SJSA1 (cell line): ENCODE measurements at regions not wholly inside any gene's neighbourhood (a gene's known extent, or its start where the extent isn't known, plus 50 kb on each side); places are given as distances from the start of the nearest gene placed in this dataset.
A peak's percentile ranks its signal among the peaks of the same experiment; 100 is the strongest.

Experiments used
- DNase-seq, 2 experiments: peaks; one replicate each; pipeline ENCODE4 v3.0.0-alpha.2; 2015 to 2020; ENCODE audit warnings: low spot score in 2 of 2, low read depth in 1 of 2
- H3K27ac ChIP-seq: fragments of 250-450 bp; sonication (Bioruptor Pico); 2 replicates; pipeline ENCODE4 v1.5.1; 2020; ENCODE audit warnings: mild to moderate bottlenecking, moderate library complexity
- H3K27me3 ChIP-seq: fragments of 250-450 bp; sonication (Bioruptor Pico); replicated peaks from 2 replicates; pipeline ENCODE4 v1.5.1; 2020; ENCODE audit warnings: mild to moderate bottlenecking, moderate library complexity
- H3K36me3 ChIP-seq: fragments of 250-450 bp; sonication (Bioruptor Pico); 2 replicates; pipeline ENCODE4 v1.5.1; 2020; ENCODE audit warnings: mild to moderate bottlenecking
- H3K4me1 ChIP-seq: fragments of 250-450 bp; sonication (Bioruptor Pico); replicated peaks from 2 replicates; pipeline ENCODE4 v1.6.1; 2021; ENCODE audit warnings: mild to moderate bottlenecking
- H3K4me3 ChIP-seq: fragments of 250-450 bp; sonication (Bioruptor Pico); 2 replicates; pipeline ENCODE4 v1.5.1; 2020; ENCODE audit warnings: mild to moderate bottlenecking
- H3K9me3 ChIP-seq: fragments of 250-450 bp; sonication (Bioruptor Pico); replicated peaks from 2 replicates; pipeline ENCODE4 v1.5.1; 2020; ENCODE audit warnings: mild to moderate bottlenecking

DNA sequence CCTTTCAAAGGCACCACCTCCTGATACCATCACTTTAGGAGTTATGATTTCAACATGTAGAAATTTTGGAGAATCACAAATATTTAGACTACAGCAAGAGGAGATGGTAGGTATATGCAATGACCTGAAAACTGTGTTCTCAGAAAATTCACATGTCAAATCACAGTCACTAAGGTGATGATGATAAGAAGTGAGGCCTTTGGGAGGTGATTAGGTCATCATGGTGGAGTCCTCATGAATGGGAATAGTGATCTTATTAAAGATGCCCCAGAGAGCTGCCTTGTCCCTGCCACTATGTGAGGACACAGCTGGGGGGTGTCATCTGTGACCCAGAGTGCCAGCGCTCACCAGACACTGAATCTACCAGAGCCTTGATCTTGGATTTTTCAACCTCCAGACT lies 513.5 kb upstream of the TUSC1 start:
- DNase-seq = no peak
- Histone ChIP-seq H3K27ac (no peak overlapping the region), H3K4me1 (no peaks in the 10 kb centered on the region), H3K27me3 (no peaks in the 10 kb centered on the region), H3K36me3 (no peaks in the 10 kb centered on the region), H3K9me3 (no peaks in the 10 kb centered on the region), H3K4me3 (no peak overlapping the region)

DNA sequence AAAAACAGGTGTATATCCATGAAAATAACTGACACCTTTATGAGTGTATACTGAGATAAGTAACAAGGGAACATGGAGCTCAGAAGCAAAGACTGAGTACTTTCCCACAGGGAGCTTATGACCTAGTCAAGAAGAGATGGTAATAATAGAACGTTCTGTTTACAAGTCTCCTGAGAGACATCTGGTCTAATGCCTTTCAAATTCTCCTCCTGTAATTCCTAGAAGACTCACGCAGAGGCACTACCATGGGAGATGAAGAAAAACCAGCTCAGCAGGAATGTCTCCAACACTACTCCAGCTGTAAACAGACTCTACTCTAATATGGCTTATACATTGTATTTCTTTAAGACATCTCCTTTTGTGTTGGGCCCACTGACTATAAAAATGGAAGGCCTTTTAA lies 503.6 kb upstream of the TUSC1 start:
- no peaks in the 10 kb centered on the region for H3K27me3 ChIP-seq
- no peaks in the 10 kb centered on the region for H3K9me3 ChIP-seq
- no peak overlapping the region for H3K4me3 ChIP-seq
- no peaks in the 10 kb centered on the region for H3K4me1 ChIP-seq
- no peak overlapping the region for H3K27ac ChIP-seq
- no peak for DNase-seq
- H3K36me3 ChIP-seq = no peaks in the 10 kb centered on the region

DNA sequence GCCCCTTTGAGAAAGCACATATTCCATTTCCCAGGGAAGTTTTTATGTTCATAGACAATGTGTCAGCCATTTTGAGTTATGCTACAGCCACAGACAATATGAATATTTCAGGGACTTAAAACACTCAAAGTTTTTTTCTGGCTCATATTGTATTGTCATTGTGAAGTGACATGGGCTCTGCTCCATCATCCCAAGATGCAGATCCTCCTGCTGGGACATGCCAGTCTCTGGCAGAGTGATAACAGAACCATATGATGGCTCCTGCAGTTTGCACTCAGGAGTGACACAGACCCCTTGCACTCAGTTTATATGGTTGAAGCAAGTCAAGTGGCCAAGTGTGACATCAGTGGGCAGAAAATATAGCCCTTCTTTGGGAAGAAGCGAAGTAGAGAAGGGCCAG lies 498.4 kb upstream of the TUSC1 start:
- Histone ChIP-seq H3K9me3 (no peaks in the 10 kb centered on the region), H3K4me3 (no peak overlapping the region), H3K36me3 (no peaks in the 10 kb centered on the region), H3K4me1 (no peaks in the 10 kb centered on the region), H3K27me3 (no peaks in the 10 kb centered on the region), H3K27ac (no peak overlapping the region)
- no peak for DNase-seq

DNA sequence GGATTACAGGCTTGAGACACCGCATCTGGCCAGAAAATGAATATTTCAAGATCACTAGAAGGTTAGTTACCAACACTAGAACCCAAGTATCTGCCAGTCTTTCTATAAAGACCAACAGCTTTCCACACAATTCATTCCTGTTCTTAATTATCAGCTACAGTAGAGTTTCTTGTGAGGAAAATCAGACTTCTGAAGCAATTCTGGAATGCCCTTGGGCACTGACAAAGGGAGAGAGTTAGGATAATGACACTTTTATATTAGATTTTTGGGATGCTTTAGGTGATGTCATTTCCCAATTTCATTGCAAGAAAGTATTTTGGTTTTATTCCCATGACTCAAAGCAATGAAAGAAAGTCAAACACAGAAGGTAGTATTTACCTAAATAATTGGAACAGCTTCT lies 497.0 kb upstream of the TUSC1 start:
- DNase-seq = no peak
- no peaks in the 10 kb centered on the region for H3K36me3 ChIP-seq
- no peaks in the 10 kb centered on the region for H3K27me3 ChIP-seq
- no peaks in the 10 kb centered on the region for H3K4me1 ChIP-seq
- H3K9me3 ChIP-seq = no peaks in the 10 kb centered on the region
- no peak overlapping the region for H3K4me3 ChIP-seq
- H3K27ac ChIP-seq = no peak overlapping the region

DNA sequence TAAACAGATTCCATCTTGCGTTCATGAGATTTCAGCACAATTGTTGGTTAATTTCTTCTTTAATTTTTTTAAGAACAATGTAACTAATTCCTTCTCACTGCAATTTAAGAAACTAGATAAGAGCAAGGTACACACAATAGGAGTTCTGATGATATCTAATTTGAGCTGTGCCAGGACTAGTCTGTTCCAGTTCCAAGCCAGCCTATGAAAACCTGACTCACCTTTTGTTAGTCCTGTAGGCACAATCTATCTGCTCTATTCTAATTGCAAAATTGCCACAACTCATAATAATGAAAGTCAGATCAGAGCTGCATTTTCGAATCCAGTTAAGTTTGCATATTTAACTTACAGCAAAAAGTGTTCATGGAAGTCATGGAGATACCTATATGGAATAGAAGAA lies 494.1 kb upstream of the TUSC1 start:
- Histone ChIP-seq H3K4me1 (no peaks in the 10 kb centered on the region), H3K36me3 (no peaks in the 10 kb centered on the region), H3K4me3 (no peak overlapping the region), H3K27ac (no peak overlapping the region), H3K9me3 (no peaks in the 10 kb centered on the region), H3K27me3 (no peaks in the 10 kb centered on the region)
- DNase-seq = no peak

DNA sequence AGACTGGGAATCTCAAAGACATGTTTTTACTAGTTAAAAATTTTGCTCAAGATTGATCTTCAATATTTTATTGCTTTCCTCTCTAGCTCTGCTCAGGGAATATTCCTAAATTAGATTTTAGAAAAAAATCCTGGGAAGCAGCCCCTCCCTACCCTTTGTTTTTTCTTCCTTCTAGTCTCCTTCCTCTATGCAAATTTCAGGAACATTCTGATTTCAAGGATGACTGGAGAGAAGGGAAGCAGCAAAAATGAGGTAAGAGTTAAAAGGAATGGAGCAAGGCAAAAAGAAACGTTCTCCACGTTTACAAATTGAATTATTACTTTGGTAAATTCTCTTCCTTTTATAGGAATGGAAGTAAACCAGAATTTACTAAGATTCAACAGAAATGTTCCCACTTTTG lies 493.4 kb upstream of the TUSC1 start:
- Histone ChIP-seq H3K9me3 (no peaks in the 10 kb centered on the region), H3K4me3 (no peak overlapping the region), H3K27ac (no peak overlapping the region), H3K36me3 (no peaks in the 10 kb centered on the region), H3K27me3 (no peaks in the 10 kb centered on the region), H3K4me1 (no peaks in the 10 kb centered on the region)
- DNase-seq = no peak

DNA sequence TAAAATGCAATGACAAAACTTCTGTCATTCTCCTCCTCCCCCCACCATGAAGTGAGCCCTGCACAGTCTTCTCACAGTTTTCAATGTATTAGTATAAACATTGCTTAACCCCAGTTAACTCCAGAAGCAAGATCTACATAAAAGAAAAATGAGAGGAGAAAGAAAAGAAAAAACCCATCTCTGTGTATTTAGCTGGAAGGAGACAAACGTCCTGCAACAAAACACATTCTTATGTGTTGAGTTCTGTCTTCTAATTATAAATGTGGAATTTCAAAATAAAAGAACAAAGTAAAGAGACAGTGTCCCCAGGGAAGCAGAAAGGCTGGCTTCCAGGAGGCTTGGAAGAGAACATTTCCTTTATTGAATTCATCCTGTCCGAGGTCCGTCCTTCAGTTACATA lies 491.9 kb upstream of the TUSC1 start:
- no peak overlapping the region for H3K4me3 ChIP-seq

DNA sequence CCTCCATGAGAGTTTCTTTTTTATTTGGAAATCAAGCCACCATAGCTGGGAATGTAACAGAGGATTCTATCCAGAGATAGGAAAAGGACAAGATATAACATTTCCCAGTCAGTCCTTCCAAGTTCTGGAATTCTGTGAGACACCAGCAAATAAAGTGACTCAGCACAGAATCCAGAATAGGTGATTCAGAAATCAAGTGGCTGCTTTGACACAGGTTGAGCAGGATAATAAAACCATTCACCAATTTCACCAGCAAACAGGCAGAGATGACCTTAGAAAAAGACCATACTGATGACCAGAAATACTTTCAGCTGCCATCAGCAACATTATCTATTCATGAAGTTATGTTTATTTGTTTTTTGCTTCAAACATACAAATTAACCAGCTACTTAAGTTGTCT lies 491.5 kb upstream of the TUSC1 start:
- Histone ChIP-seq H3K27ac (no peak overlapping the region), H3K4me3 (no peak overlapping the region), H3K36me3 (no peaks in the 10 kb centered on the region), H3K27me3 (no peaks in the 10 kb centered on the region), H3K9me3 (no peaks in the 10 kb centered on the region), H3K4me1 (no peaks in the 10 kb centered on the region)
- DNase-seq = no peak

More for the DNA sequence above, 491.9 kb upstream of the TUSC1 start:
- no peaks in the 10 kb centered on the region for H3K9me3 ChIP-seq
- DNase-seq = peak in 1 of 2 experiments; percentile 7
- H3K4me1 ChIP-seq = no peaks in the 10 kb centered on the region
- no peaks in the 10 kb centered on the region for H3K36me3 ChIP-seq
- H3K27ac ChIP-seq = no peak overlapping the region
- no peaks in the 10 kb centered on the region for H3K27me3 ChIP-seq

DNA sequence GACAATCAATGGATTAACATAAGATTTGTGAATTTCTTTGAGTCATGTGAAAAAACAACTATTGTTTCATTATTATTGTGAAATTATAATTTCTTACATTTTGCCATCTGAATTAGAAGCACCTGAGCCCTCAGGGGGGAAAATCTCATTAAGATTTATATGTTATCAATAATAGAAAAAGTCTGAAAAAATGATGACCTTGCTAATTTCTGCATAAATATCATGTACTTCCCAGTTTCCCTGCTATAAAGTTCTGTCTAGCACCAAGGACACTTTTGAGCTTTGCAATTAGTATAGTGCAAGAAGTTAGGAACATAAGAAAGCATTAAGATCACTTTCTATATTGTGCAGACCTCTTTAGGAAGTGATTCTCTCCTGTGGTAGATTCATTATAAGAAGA lies 488.3 kb upstream of the TUSC1 start:
- Histone ChIP-seq H3K36me3 (no peaks in the 10 kb centered on the region), H3K4me3 (no peak overlapping the region), H3K27me3 (no peaks in the 10 kb centered on the region), H3K27ac (no peak overlapping the region), H3K4me1 (no peaks in the 10 kb centered on the region), H3K9me3 (no peaks in the 10 kb centered on the region)
- DNase-seq = no peak

DNA sequence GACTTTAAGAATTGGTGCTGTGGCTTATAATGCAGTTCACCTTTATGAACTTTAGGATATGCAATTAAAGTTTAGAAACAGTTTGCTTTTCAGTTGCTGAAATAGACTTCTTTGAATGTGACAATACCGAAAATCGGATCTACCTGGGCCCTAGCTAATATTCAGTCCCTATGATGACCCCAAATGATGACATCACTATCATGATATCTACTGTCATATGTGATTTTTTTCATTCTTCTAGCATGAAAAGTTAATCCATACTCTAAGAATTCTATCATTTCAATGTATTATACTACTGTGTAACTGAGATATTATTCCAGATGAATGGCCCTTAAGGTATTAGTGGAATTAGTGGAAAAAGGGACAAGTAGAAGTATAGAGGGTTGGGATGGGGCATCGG lies 487.2 kb upstream of the TUSC1 start:
- Histone ChIP-seq H3K27me3 (no peaks in the 10 kb centered on the region), H3K4me3 (no peak overlapping the region), H3K9me3 (no peaks in the 10 kb centered on the region), H3K36me3 (no peaks in the 10 kb centered on the region), H3K27ac (no peak overlapping the region), H3K4me1 (no peaks in the 10 kb centered on the region)
- DNase-seq = no peak

DNA sequence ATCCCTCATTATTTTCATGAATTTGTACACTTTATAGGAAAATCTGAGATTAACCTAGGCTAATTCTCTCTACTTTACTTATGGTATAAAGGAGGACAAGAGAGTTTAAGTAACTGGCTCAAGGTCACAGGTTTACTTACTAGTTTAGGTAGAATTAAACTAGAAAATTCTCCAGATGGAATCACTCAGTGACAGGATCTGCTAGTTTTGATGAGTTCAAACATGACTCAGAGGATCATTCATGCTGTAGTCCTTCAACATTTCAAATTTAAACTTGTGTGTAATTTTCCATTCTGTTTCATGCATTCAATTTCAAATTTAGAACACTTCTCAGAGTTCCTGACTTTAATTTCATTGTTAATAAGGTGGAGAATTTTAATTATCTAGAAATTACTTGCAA lies 485.7 kb upstream of the TUSC1 start:
- Histone ChIP-seq H3K27ac (no peak overlapping the region), H3K4me3 (no peak overlapping the region), H3K9me3 (no peaks in the 10 kb centered on the region), H3K36me3 (no peaks in the 10 kb centered on the region), H3K4me1 (no peaks in the 10 kb centered on the region), H3K27me3 (no peaks in the 10 kb centered on the region)
- DNase-seq = no peak

DNA sequence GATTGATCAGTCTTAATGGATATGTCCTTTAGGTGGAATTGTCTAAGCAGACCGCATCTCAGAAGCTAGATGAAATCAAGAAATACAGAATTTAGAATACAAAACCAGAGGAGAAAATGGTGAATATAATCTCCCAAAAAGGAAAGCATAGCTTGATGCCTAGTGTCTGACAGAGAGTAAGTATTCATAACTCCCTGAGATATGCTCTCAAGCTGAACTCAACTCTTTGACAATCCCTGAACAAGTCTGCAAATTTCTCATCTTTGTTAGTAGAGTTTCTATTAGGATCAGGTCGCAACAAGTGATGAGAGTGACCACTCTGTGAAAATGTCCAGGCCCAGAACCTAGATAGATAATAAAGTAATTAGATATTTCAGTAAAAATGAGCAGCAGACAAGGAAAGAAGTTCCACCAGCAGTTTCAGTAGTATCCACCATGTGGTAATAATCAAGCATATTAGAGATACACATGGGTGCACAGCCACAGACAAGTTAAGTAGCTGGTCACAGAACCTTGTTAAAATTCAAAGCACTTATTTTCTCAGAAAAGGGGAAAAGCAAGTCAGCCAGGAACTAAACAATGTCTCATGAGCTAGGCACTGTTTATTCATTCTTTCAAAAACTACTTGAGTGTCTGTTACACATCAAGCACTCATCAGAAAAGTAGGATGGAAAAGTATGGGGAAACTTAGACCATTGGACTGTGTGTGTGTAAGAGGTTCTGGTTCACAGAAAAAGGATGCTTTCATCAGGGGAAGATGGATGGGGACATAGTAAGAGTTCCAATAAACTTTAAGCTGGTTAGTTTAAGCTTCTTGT lies 481.5 kb upstream of the TUSC1 start:
- H3K36me3 ChIP-seq = no peaks in the 10 kb centered on the region
- H3K9me3 ChIP-seq = no peaks in the 10 kb centered on the region
- H3K4me3 ChIP-seq = no peak overlapping the region
- no peaks in the 10 kb centered on the region for H3K27me3 ChIP-seq
- no peak for DNase-seq
- no peak overlapping the region for H3K27ac ChIP-seq
- no peaks in the 10 kb centered on the region for H3K4me1 ChIP-seq

DNA sequence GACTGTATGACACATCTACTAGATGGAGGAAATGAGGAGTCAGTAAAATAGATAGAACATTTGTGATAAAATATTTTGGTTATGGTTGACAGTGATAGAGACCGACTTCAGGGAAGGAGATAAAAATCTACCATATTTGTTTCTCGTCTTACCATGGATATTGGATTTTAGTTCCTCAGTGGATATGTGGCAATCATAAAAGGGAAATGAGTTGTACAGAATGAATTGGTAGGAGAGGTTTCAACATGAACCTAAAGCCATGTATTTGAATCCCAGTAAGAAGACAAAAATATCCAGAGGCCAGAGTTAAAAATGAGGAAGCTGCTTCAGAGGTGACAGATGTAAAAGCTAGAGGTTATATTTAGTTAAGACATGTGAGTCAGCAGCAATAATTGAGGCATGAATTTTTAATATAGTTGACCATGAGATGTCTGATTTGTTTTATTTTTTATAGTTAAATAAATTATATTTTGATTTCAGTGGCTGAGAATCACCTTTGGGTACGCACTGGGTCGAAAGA lies 480.4 kb upstream of the TUSC1 start:
- H3K27ac ChIP-seq = no peak overlapping the region
- H3K9me3 ChIP-seq = no peaks in the 10 kb centered on the region
- no peak overlapping the region for H3K4me3 ChIP-seq
- no peaks in the 10 kb centered on the region for H3K36me3 ChIP-seq
- no peaks in the 10 kb centered on the region for H3K27me3 ChIP-seq
- DNase-seq = no peak
- no peaks in the 10 kb centered on the region for H3K4me1 ChIP-seq

DNA sequence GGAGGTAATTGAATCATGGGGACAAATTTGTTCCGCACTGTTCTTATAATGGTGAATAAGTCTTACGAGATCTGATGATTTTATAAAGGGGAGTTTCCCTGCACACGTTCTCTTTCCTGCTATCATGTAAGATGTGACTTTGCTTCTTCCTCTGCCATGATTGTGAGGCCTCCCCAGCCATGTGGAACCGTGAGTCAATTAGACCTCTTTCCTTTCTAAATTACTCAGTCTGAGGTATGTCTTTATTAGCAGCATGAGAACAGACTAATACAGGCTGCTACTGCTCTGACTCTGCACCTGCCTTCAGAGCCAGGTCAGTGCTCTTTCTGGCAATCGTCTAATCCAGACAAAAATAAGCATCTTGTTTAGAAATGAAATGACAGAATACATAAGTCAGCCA lies 479.2 kb upstream of the TUSC1 start:
- H3K27me3 ChIP-seq = no peaks in the 10 kb centered on the region
- H3K4me3 ChIP-seq = no peak overlapping the region
- no peak overlapping the region for H3K27ac ChIP-seq
- no peaks in the 10 kb centered on the region for H3K4me1 ChIP-seq
- H3K36me3 ChIP-seq = no peaks in the 10 kb centered on the region
- H3K9me3 ChIP-seq = no peaks in the 10 kb centered on the region
- no peak for DNase-seq

DNA sequence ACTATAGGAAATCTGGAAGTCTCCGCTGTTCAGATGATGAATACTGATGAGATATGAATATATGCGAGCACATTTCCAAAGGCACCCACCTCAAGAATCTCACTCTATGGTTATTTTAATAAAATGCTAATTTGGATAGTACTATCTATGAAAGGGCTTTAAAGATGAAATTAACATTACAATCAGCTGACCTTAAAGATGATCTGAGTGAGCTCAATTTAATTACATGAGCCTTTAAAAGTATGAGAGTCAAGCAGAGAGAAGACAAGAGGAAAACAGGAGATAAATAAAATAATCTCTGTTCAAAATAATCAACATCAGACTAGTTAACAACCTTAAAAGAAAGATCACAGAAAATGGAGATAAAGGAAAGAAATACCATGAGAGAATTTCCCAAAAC lies 474.1 kb upstream of the TUSC1 start:
- no peaks in the 10 kb centered on the region for H3K36me3 ChIP-seq
- no peak overlapping the region for H3K27ac ChIP-seq
- no peak for DNase-seq
- H3K27me3 ChIP-seq = no peaks in the 10 kb centered on the region
- H3K9me3 ChIP-seq = no peaks in the 10 kb centered on the region
- no peaks in the 10 kb centered on the region for H3K4me1 ChIP-seq
- H3K4me3 ChIP-seq = no peak overlapping the region
